Transverse colon (tissue), 4 donors: ENCODE measurements at regions not wholly inside any gene's neighbourhood (a gene's known extent, or its start where the extent isn't known, plus 50 kb on each side); places are given as distances from the start of the nearest gene placed in this dataset.

Experiments used
- DNase-seq: peaks from one replicate; pipeline ENCODE4 v3.0.0-alpha.2; 2019
- H3K27ac ChIP-seq, 4 donors: fragments of 200-600 bp; sonication (generic); 2 replicates each; pipeline ENCODE4 v1.5.1; 2016 to 2018; ENCODE audit warnings: inconsistent platforms in 4 of 4
- H3K27me3 ChIP-seq: fragments of 200-600 bp; sonication (generic); 2 replicates; pipeline ENCODE4 v1.5.1; 2017; ENCODE audit warnings: inconsistent platforms
- H3K36me3 ChIP-seq, 4 donors: fragments of 200-600 bp; sonication (generic); 2 replicates each; pipeline ENCODE4 v1.5.1; 2017 to 2019; ENCODE audit warnings: inconsistent platforms in 4 of 4
- H3K4me1 ChIP-seq, 4 donors: fragments of 200-600 bp; sonication (generic); 2 replicates each; pipeline ENCODE4 v1.5.1; 2017 to 2020; ENCODE audit warnings: inconsistent platforms in 4 of 4
- H3K4me3 ChIP-seq, 4 donors: fragments of 200-600 bp; sonication (generic); 1 replicate in 1 of 4; 2 replicates in 3 of 4; pipeline versions ENCODE4 v1.5.1 to v1.6.1; 2017 to 2019; ENCODE audit warnings: inconsistent platforms in 4 of 4
- H3K9me3 ChIP-seq, 2 donors: fragments of 200-600 bp; sonication (generic); 2 replicates each; pipeline ENCODE4 v1.5.1; 2017 to 2019; ENCODE audit warnings: inconsistent platforms in 2 of 2
- EP300 ChIP-seq: sonication (generic); formaldehyde crosslinking; IDR thresholded peaks from one replicate; pipeline ENCODE4 v1.6.1; 2017; ENCODE audit warnings: antibody characterized with exemption, low read depth
- POLR2A ChIP-seq: fragments of 450-650 bp; IDR thresholded peaks from one replicate; pipeline ENCODE4 v1.6.1; 2016; ENCODE audit warnings: antibody characterized with exemption, mild to moderate bottlenecking, moderate library complexity
- POLR2AphosphoS5 ChIP-seq, 3 donors: sonication (generic); formaldehyde crosslinking; IDR thresholded peaks; one replicate each; pipeline ENCODE4 v1.6.1; 2016; ENCODE audit warnings: antibody characterized with exemption in 3 of 3
- WGBS, 2 donors: methylation state at CpG; one replicate each; pipeline ENCODE4 v1.1.5; 2018; ENCODE audit warnings: low coverage in 1 of 2; 5-methylcytosine and 5-hydroxymethylcytosine counted together
- in situ Hi-C, 4 donors: fragments of 200-750 bp; cut with MboI; loops; one replicate each; pipeline versions ENCODE4 v1.15.0 to v1.15.1; 2017; ENCODE audit warnings: low sequenced_read_pairs in 3 of 4, low pct_ligation_motif_present in 1 of 4, low pct_unique_long_range_greater_than_20kb in 1 of 4
- intact Hi-C: fragments of 100-400 bp; cut with DNase I; formaldehyde crosslinking; loops from one replicate; pipeline ENCODE4 v1.15.1; 2023; ENCODE audit warnings: low total_unique reads
- TF ChIP-seq, protein P1 (sequence below), 5 experiments: fragments of 200-600 bp in 3 of 5; fragments of 450-650 bp in 2 of 5; sonication (generic) in 3 of 5; IDR thresholded peaks; 1 replicate in 2 of 5; 2 replicates in 3 of 5; pipeline ENCODE4 v1.5.1; 2016 to 2017; ENCODE audit warnings: antibody characterized with exemption in 5 of 5, inconsistent platforms in 3 of 5, mild to moderate bottlenecking in 2 of 5, moderate library complexity in 1 of 5

DNA sequence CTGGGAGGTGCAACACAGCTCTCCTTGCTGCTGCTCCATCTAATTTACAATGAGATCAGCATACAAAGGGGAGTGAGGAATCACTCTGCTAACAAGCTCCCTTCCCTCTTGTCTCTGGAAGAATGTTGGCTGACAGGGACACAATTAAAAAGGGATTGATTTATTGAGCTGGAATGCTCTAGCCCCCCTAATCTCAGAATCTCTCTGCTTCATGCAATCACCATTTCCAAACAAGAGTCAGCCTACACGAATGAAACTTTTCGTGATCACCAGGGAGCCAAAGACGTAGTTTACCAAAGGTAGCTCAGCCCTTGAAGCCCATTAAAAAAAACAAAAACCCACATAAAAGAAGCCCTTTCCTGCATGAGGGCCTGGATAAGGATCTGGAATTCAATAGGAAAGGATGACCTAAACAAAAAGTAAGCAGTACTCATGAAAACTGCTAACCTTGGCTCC lies 223.8 kb downstream of the C12orf75 start:
- H3K27ac ChIP-seq: no peak overlapping the region
- in situ Hi-C loops: no loop called here
- TF ChIP-seq POLR2A (no peak), EP300 (no peak)
- TF ChIP-seq, protein P1, sequence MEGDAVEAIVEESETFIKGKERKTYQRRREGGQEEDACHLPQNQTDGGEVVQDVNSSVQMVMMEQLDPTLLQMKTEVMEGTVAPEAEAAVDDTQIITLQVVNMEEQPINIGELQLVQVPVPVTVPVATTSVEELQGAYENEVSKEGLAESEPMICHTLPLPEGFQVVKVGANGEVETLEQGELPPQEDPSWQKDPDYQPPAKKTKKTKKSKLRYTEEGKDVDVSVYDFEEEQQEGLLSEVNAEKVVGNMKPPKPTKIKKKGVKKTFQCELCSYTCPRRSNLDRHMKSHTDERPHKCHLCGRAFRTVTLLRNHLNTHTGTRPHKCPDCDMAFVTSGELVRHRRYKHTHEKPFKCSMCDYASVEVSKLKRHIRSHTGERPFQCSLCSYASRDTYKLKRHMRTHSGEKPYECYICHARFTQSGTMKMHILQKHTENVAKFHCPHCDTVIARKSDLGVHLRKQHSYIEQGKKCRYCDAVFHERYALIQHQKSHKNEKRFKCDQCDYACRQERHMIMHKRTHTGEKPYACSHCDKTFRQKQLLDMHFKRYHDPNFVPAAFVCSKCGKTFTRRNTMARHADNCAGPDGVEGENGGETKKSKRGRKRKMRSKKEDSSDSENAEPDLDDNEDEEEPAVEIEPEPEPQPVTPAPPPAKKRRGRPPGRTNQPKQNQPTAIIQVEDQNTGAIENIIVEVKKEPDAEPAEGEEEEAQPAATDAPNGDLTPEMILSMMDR (IDR thresholded peaks at IDR 0.05): no peak

DNA sequence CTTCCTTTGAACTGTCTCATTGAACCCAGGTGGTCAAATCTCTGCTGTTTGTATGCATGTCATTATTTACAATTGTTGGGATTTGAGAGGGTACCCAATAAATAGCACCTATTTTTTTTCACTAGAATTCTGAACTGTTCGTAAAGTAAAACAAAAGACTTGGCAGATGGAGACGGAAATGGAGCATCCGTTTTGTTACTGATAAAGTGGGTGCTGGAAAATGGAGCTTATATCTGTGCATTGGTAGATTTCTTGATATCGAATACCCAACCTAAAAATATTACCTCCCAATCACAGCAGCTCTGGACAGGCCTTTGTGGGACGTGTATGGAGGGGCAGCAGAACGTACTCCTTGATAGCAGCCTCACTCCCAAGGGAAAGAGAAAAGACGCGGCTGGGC lies 224.4 kb downstream of the C12orf75 start:
- TF ChIP-seq POLR2A (no peak), POLR2AphosphoS5 (IDR thresholded peaks at IDR 0.05) (no peak), EP300 (no peak)
- TF ChIP-seq, protein P1 (IDR thresholded peaks at IDR 0.05): no peak

More for the DNA sequence above, 223.8 kb downstream of the C12orf75 start:
- 74 to 79% methylated on average over 3 of the region's 3 CpGs for WGBS, 2 donors
- H3K4me1 ChIP-seq: no peaks in the 10 kb centered on the region
- no peaks in the 10 kb centered on the region for H3K9me3 ChIP-seq
- no peaks in the 10 kb centered on the region for H3K27me3 ChIP-seq
- no peak for DNase-seq
- intact Hi-C loops: no loop called here
- H3K4me3 ChIP-seq: no peak overlapping the region
- no peaks in the 10 kb centered on the region for H3K36me3 ChIP-seq

DNA sequence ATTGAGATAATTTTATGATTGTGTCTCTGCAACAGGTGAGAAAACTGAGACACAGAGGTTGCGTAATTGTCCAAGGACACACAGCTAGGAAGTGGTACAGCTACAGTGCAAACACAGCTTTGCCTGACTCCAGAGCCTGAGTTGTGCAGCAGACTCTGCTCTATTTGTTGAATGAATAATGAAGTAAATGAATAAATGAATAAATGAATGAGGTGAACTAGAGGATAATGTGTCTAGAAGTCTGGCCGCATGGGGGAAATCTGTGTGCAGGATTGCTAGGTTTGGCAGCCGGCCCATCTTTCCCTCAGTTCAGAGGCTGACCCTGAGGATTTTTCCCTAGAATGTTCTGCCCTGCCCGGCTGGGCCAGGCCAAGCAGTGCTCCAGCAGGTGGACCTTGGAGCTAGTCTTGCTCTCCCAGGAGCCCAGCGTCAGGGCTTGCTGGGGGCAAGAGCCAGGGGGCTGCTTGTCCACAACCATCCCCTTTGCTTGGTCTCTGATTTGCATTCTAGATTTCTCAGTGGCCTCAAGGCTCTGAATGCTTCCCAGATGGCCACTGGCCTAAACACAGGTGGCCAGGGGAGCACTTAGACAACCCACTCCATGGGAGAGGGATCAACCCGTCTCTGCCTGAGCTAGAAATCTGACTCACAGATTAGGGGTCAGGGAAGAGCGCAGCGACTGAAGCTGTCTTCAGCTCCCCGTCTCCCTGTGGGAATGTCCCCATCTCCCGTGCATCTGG lies 225.2 kb downstream of the C12orf75 start:
- 74 to 83% methylated on average over 7 to 10 of the region's 10 CpGs for WGBS, 2 donors
- no peaks in the 10 kb centered on the region for H3K36me3 ChIP-seq
- in situ Hi-C loops: no loop called here
- TF ChIP-seq POLR2AphosphoS5 (IDR thresholded peaks at IDR 0.05): no peak
- no peak for TF ChIP-seq EP300
- no peak for TF ChIP-seq POLR2A
- TF ChIP-seq, protein P1 (IDR thresholded peaks at IDR 0.05): no peak
- H3K4me1 ChIP-seq: no peaks in the 10 kb centered on the region
- no peaks in the 10 kb centered on the region for H3K27me3 ChIP-seq
- H3K4me3 ChIP-seq: no peak overlapping the region
- intact Hi-C loops: loop anchor here (1.0 kb wide), 1 partner anchor 33 kb away; no protein-coding TSS in a partner anchor
- no peaks in the 10 kb centered on the region for H3K9me3 ChIP-seq
- no peak for DNase-seq
- H3K27ac ChIP-seq: no peak overlapping the region

More for the DNA sequence above, 224.4 kb downstream of the C12orf75 start:
- no peaks in the 10 kb centered on the region for H3K27me3 ChIP-seq
- in situ Hi-C loops: no loop called here
- H3K36me3 ChIP-seq: no peaks in the 10 kb centered on the region
- 74 to 75% methylated on average over 6 to 8 of the region's 8 CpGs for WGBS, 2 donors
- H3K9me3 ChIP-seq: no peaks in the 10 kb centered on the region
- H3K27ac ChIP-seq: no peak overlapping the region
- intact Hi-C loops: no loop called here
- no peaks in the 10 kb centered on the region for H3K4me1 ChIP-seq
- DNase-seq: no peak
- no peak overlapping the region for H3K4me3 ChIP-seq

DNA sequence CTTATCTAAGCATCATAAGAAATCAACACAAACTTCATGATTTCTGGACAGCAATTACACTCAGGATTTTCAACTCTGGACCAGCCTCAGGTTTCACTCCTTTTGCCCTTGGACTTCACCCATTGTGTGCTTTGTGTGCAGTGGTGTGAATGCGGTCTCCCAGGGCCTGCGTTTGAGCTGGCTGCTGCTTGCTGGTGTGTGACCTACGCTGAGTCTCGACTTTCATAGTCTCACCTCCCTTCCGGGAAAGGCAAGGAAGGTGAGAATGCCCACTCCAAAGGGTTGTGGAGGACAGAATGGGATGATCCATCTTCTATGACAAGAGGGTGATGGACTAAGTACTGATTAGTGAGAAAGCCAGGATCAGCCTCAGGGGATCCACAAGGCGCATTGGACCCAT lies 228.8 kb downstream of the C12orf75 start:
- DNase-seq: no peak
- Histone ChIP-seq H3K4me1 (peaks cover 4 to 16% (median 12%) of the 10 kb centered on the region in 4 donors), H3K4me3 (no peak overlapping the region), H3K9me3 (no peaks in the 10 kb centered on the region), H3K36me3 (no peaks in the 10 kb centered on the region), H3K27ac (no peak overlapping the region), H3K27me3 (no peaks in the 10 kb centered on the region)
- TF ChIP-seq POLR2AphosphoS5 (IDR thresholded peaks at IDR 0.05): no peak
- TF ChIP-seq, protein P1 (IDR thresholded peaks at IDR 0.05): no peak
- intact Hi-C loops (no loop called here), in situ Hi-C loops (no loop called here)
- WGBS, 2 donors: 92 to 100% methylated on average over 3 to 6 of the region's 6 CpGs
